WERI-Rb-1 (cell line): ENCODE measurements at regions not wholly inside any gene's neighbourhood (a gene's known extent, or its start where the extent isn't known, plus 50 kb on each side); places are given as distances from the start of the nearest gene placed in this dataset.

Experiments used
- DNase-seq: peaks from one replicate; pipeline ENCODE4 v3.0.0-alpha.2; 2020
- H3K27ac ChIP-seq: fragments of 250-450 bp; sonication (Bioruptor Pico); 2 replicates; pipeline ENCODE4 v1.5.1; 2020; ENCODE audit warnings: mild to moderate bottlenecking, moderate library complexity
- H3K27me3 ChIP-seq: fragments of 250-450 bp; sonication (Bioruptor Pico); 2 replicates; pipeline ENCODE4 v1.5.1; 2021; ENCODE audit warnings: mild to moderate bottlenecking, low read depth, moderate library complexity; ENCODE audit not compliant: insufficient read depth, severe bottlenecking
- H3K36me3 ChIP-seq: fragments of 250-450 bp; sonication (Bioruptor Pico); 2 replicates; pipeline ENCODE4 v1.5.1; 2020; ENCODE audit warnings: mild to moderate bottlenecking, moderate library complexity
- H3K4me3 ChIP-seq: 2 replicates; pipeline ENCODE4 v1.5.1; 2011; ENCODE audit warnings: low read depth, mild to moderate bottlenecking, control low read depth, low read length
- H3K9me3 ChIP-seq: fragments of 250-450 bp; sonication (Bioruptor Pico); 2 replicates; pipeline ENCODE4 v1.5.1; 2021; ENCODE audit warnings: mild to moderate bottlenecking, moderate library complexity; ENCODE audit not compliant: severe bottlenecking
- TF ChIP-seq, protein P1 (sequence below): IDR thresholded peaks from 2 replicates; pipeline ENCODE4 v1.5.1; 2011; ENCODE audit warnings: low read depth, mild to moderate bottlenecking, control low read depth, inconsistent platforms, low read length

DNA sequence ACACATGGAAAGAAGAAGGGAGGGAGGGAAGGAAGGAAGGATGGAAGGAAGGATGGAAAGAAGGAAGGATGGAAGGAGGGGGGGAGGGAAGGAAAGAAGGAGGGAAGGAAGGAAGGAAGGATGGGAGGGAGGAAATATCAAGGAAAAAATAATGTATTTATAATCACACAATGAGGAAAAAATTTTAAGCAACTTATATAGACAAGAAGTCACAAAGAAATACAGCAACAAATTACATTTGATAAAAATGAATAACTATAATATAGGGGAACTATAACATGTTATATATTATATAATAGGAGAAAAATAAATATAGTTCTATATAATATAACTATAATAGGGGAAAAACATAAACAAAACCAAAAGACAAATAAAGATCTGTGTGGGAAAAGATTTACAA, 441.8 kb downstream of the LRATD1 start:
- TF ChIP-seq, protein P1, sequence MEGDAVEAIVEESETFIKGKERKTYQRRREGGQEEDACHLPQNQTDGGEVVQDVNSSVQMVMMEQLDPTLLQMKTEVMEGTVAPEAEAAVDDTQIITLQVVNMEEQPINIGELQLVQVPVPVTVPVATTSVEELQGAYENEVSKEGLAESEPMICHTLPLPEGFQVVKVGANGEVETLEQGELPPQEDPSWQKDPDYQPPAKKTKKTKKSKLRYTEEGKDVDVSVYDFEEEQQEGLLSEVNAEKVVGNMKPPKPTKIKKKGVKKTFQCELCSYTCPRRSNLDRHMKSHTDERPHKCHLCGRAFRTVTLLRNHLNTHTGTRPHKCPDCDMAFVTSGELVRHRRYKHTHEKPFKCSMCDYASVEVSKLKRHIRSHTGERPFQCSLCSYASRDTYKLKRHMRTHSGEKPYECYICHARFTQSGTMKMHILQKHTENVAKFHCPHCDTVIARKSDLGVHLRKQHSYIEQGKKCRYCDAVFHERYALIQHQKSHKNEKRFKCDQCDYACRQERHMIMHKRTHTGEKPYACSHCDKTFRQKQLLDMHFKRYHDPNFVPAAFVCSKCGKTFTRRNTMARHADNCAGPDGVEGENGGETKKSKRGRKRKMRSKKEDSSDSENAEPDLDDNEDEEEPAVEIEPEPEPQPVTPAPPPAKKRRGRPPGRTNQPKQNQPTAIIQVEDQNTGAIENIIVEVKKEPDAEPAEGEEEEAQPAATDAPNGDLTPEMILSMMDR = no peak
- Histone ChIP-seq H3K9me3 (no peaks in the 10 kb centered on the region), H3K27ac (no peak overlapping the region), H3K36me3 (no peaks in the 10 kb centered on the region), H3K27me3 (no peaks in the 10 kb centered on the region), H3K4me3 (no peak overlapping the region)
- DNase-seq = no peak

DNA sequence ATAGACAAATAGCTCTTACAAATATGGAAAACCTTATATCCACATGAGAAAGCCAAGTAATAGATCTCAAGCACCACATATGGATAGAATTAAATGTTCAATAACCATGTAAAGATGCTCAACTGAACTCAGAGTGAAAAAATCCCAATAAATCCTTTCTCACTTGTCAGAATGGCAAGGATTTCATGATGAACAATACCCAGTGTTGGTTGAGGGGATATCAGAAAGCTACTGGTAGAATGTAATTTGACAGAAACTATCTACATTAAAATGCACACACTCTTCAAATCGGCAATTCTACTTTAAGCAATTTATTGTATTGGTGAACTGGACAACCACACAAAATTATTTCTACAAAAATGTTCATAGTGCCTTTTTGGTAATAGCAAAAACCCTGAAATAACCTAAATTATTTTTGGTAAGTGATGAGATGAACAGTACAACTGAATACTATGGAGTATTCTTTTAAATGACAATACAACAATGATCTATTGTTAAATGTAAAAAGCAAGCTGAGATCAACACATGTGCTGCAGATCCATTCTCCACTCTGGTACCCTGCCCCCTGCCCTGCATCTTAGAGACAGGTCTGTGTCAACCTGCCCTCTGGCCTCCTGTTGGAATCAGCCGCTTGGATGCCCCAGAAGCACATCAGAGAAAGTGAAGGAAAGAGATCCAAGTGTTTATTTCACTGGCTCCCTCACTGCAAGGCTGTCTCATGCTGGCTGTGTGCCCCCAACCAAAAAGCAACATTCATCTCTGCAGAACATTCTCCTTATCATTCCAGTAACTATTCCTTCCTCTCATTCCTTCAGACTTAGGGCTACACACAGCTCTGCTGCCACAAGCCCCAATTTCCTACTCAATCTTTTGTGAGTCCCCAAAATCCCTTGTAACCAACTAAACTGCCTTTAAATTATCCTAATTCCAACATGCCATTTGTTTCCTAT, 442.5 kb downstream of the LRATD1 start:
- H3K27me3 ChIP-seq = no peaks in the 10 kb centered on the region
- no peak overlapping the region for H3K27ac ChIP-seq
- no peak for DNase-seq
- TF ChIP-seq, protein P1 = no peak
- H3K9me3 ChIP-seq = no peaks in the 10 kb centered on the region
- no peak overlapping the region for H3K4me3 ChIP-seq
- H3K36me3 ChIP-seq = no peaks in the 10 kb centered on the region

DNA sequence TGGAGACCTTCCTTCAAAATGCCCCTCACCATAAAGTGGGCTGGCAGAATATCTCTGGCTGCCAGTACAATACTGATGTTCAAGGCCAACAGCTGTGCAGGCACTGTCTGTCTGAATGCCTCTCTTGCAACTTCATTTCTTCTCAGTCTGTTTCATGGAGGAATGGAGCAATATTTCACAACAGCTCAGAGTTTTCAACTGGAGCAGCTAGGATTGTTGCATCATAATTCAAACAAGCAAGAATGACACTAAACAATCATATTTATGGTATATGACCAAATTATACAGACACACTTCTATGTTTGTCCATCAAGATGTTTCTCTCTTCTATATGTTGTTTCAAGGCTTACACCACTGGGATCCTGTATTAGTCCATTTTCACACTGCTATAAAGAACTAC, 444.2 kb downstream of the LRATD1 start:
- Histone ChIP-seq H3K27me3 (no peaks in the 10 kb centered on the region), H3K4me3 (no peak overlapping the region), H3K9me3 (peaks cover 3% of the 10 kb centered on the region), H3K36me3 (no peaks in the 10 kb centered on the region), H3K27ac (no peak overlapping the region)
- TF ChIP-seq, protein P1 = no peak
- DNase-seq = no peak

DNA sequence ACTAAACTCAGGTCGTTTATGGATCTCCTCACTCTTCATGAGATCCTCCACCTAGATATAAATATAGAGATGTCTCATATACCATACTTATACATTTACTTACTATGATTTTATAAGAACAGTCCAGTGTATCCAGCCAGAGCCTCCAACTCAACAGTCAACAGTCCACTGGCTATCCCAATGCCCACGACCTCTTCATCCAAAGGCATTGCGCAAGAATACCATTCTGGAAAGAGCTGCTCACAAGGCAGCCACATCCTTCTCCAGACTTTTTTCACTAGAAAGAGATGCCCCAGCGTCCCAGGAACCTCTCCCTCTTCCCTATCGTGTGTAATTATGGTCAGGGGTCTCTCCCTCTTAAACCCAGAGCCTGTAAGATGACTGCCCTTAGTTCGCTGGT, 448.8 kb downstream of the LRATD1 start:
- Histone ChIP-seq H3K36me3 (no peaks in the 10 kb centered on the region), H3K4me3 (no peak overlapping the region), H3K27ac (no peak overlapping the region), H3K9me3 (peaks cover 3% of the 10 kb centered on the region), H3K27me3 (no peaks in the 10 kb centered on the region)
- TF ChIP-seq, protein P1 = no peak
- DNase-seq = no peak

DNA sequence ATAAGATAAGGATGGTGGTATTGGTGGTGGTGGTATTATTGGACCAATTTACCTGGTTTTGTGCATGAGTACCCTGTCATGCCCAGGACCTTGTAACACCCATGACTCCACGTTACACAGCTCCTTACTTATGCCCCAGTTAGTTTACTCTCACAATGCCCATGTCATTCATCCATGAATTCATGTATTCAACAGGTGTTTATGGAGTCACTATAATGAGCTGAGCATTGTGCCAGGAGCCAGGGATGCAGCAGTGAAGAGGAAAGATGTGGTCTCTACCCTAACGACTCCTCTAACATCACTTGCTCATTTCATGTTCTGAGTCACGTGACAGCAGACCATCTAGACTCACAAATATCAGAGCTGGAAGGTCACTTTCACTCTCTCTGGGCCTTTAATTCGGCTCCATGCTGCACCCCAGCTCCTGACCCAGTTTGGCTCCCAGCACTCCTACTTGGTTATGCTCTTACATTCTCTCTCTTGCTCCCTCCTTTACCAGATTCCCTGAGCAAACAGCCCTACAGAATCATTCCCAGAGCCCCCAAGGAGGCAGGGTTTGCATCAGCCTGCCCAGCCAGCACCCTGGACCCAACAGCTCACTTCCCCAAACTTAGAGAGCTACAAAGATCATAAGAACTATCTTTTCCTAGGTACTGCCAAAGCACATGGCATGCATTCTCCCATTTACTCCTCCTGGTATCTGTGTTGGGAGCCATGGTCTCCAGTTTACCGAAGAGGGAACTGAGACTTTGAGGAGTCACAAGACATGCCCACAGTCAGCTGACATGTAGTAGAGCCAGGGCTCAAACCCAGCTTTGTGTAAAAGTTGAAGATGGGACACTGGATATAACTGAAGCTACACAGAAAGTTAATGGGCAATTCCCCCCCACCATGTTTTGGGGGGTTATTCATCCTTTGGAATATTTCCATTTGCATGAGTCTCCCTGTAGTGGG, 449.9 kb downstream of the LRATD1 start:
- DNase-seq = no peak
- TF ChIP-seq, protein P1 = no peak
- H3K4me3 ChIP-seq = no peak overlapping the region
- H3K27ac ChIP-seq = no peak overlapping the region
- H3K9me3 ChIP-seq = peaks cover 3% of the 10 kb centered on the region
- no peaks in the 10 kb centered on the region for H3K36me3 ChIP-seq
- no peaks in the 10 kb centered on the region for H3K27me3 ChIP-seq
